GM23248 (cell line): ENCODE measurements at regions not wholly inside any gene's neighbourhood (a gene's known extent, or its start where the extent isn't known, plus 50 kb on each side); places are given as distances from the start of the nearest gene placed in this dataset.
"Not testable (repeated sequence)": the region's sequence is repeated elsewhere in the genome, so short reads cannot be mapped to it uniquely, and the experiment has no call there.

Experiments
- DNase-seq: peaks from one replicate; pipeline ENCODE4 v3.0.0-alpha.2; 2015
- H2AFZ ChIP-seq: fragments of 200-600 bp; sonication (generic); 2 replicates; pipeline ENCODE4 v1.6.1; 2016; ENCODE audit warnings: antibody characterized with exemption
- H3F3A ChIP-seq: fragments of 200-600 bp; sonication (generic); 2 replicates; pipeline ENCODE4 v1.6.1; 2016; ENCODE audit warnings: mild to moderate bottlenecking, antibody characterized with exemption, mixed run types; ENCODE audit not compliant: insufficient read depth
- H3K27ac ChIP-seq: fragments of 200-600 bp; sonication (generic); 2 replicates; pipeline ENCODE4 v1.5.1; 2016; ENCODE audit warnings: mild to moderate bottlenecking
- H3K27me3 ChIP-seq: fragments of 200-600 bp; sonication (generic); replicated peaks from 2 replicates; pipeline ENCODE4 v1.6.1; 2016; ENCODE audit warnings: mild to moderate bottlenecking; ENCODE audit not compliant: insufficient read depth
- H3K36me3 ChIP-seq: fragments of 200-600 bp; sonication (generic); 2 replicates; pipeline ENCODE4 v1.6.1; 2016; ENCODE audit warnings: low read depth, mild to moderate bottlenecking
- H3K4me1 ChIP-seq: fragments of 200-600 bp; sonication (generic); 2 replicates; pipeline ENCODE4 v1.6.1; 2016; ENCODE audit warnings: mild to moderate bottlenecking; ENCODE audit not compliant: insufficient read depth
- H3K4me2 ChIP-seq: fragments of 200-600 bp; sonication (generic); one replicate; pipeline ENCODE4 v1.6.1; 2016; ENCODE audit warnings: mild to moderate bottlenecking; ENCODE audit not compliant: unreplicated experiment
- H3K4me3 ChIP-seq: fragments of 200-600 bp; sonication (generic); 2 replicates; pipeline ENCODE4 v1.5.1; 2016; ENCODE audit warnings: mild to moderate bottlenecking
- H3K79me2 ChIP-seq: fragments of 200-600 bp; sonication (generic); 2 replicates; pipeline ENCODE4 v1.6.1; 2016; ENCODE audit warnings: mild to moderate bottlenecking; ENCODE audit not compliant: insufficient read depth
- H3K9ac ChIP-seq: fragments of 200-600 bp; sonication (generic); 2 replicates; pipeline ENCODE4 v1.6.1; 2016; ENCODE audit warnings: mild to moderate bottlenecking
- H3K9me2 ChIP-seq: fragments of 200-600 bp; sonication (generic); 2 replicates; pipeline ENCODE4 v1.6.1; 2016; ENCODE audit warnings: mixed run types, mild to moderate bottlenecking, moderate library complexity; ENCODE audit not compliant: insufficient read depth
- H3K9me3 ChIP-seq: fragments of 200-600 bp; sonication (generic); one replicate; pipeline ENCODE4 v1.6.1; 2017; ENCODE audit warnings: low read depth
- H4K20me1 ChIP-seq: fragments of 200-600 bp; sonication (generic); 2 replicates; pipeline ENCODE4 v1.6.0; 2016; ENCODE audit not compliant: insufficient read depth
- EZH2 ChIP-seq: fragments of 200-600 bp; sonication (generic); IDR thresholded peaks from 2 replicates; pipeline ENCODE4 v1.6.1; 2018; ENCODE audit warnings: antibody characterized with exemption, mild to moderate bottlenecking; ENCODE audit not compliant: insufficient read depth, poor library complexity, severe bottlenecking
- EZH2phosphoT487 ChIP-seq: fragments of 200-600 bp; sonication (generic); IDR thresholded peaks from 2 replicates; pipeline ENCODE4 v1.6.1; 2018; ENCODE audit warnings: antibody characterized with exemption, moderate library complexity, mild to moderate bottlenecking, low read depth; ENCODE audit not compliant: insufficient read depth
- WGBS, 2 experiments: methylation state at CpG; one replicate each; pipeline ENCODE4 v1.1.6; 2015 to 2017; ENCODE audit warnings: low lambda C conversion rate in 2 of 2, low coverage in 1 of 2; ENCODE audit errors: missing lambda C conversion rate in 2 of 2; 5-methylcytosine and 5-hydroxymethylcytosine counted together
- in situ Hi-C: fragments of 300-500 bp; cut with MboI; formaldehyde crosslinking; loops from 2 replicates; pipeline ENCODE4 v1.15.0; 2020

- H2AFZ ChIP-seq, result no peak overlapping the region
- no peaks in the 10 kb centered on the region for H3K79me2 ChIP-seq
- H3K36me3 ChIP-seq, result no peaks in the 10 kb centered on the region
- H4K20me1 ChIP-seq, result no peaks in the 10 kb centered on the region
- no peak overlapping the region for H3K9ac ChIP-seq
- H3K4me1 ChIP-seq, result no peaks in the 10 kb centered on the region
- H3K9me3 ChIP-seq, result no peaks in the 10 kb centered on the region
- H3K4me2 ChIP-seq, result no peak overlapping the region
- in situ Hi-C loops, result no loop called here
- H3K9me2 ChIP-seq, result no peaks in the 10 kb centered on the region
- no peaks in the 10 kb centered on the region for H3F3A ChIP-seq
- H3K27ac ChIP-seq, result no peak overlapping the region
- no peak for DNase-seq
- no peak for TF ChIP-seq EZH2
- no peak for TF ChIP-seq EZH2phosphoT487
- no peak overlapping the region for H3K4me3 ChIP-seq
- 58 to 64% methylated on average over 5 of the region's 5 CpGs for WGBS, 2 experiments
- H3K27me3 ChIP-seq, result no peaks in the 10 kb centered on the region; the same call in 1 of the 2 replicates
These were observed 207.1 kb downstream of the NDUFA10 start for GRCh38 chr2:239818086-239818485.

DNA sequence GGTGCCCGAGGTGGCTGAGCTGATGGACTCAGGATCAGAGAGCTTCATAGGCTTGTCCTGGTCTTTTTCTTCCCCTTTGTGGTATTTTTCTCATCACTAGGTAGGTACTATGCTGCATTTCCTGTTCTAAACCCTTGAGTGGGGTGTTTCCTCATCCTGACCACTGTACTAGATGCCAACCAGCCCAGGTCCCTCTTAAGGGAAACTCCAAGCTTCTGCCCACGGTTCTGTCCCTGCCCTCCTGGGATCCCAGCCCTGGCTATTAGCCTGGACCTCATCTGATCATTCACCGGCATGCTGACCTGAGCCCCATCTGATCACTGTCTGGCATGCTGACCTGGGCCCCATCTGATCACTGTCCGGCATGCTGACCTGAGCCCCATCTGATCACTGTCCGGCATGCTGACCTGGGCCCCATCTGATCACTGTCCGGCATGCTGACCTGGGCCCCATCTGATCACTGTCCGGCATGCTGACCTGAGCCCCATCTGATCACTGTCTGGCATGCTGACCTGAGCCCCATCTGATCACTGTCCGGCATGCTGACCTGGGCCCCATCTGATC lies 207.6 kb downstream of the NDUFA10 start:
- H3K9ac ChIP-seq, in situ Hi-C loops, H3K4me3 ChIP-seq, DNase-seq, H3K9me2 ChIP-seq, H2AFZ ChIP-seq, H3K9me3 ChIP-seq, H3K79me2 ChIP-seq, H3K4me1 ChIP-seq, H3K27ac ChIP-seq, H4K20me1 ChIP-seq, H3F3A ChIP-seq, H3K4me2 ChIP-seq, H3K27me3 ChIP-seq, H3K36me3 ChIP-seq: not testable (repeated sequence)
- 42 to 56% methylated on average over 3 to 7 of the region's 8 CpGs for WGBS, 2 experiments

DNA sequence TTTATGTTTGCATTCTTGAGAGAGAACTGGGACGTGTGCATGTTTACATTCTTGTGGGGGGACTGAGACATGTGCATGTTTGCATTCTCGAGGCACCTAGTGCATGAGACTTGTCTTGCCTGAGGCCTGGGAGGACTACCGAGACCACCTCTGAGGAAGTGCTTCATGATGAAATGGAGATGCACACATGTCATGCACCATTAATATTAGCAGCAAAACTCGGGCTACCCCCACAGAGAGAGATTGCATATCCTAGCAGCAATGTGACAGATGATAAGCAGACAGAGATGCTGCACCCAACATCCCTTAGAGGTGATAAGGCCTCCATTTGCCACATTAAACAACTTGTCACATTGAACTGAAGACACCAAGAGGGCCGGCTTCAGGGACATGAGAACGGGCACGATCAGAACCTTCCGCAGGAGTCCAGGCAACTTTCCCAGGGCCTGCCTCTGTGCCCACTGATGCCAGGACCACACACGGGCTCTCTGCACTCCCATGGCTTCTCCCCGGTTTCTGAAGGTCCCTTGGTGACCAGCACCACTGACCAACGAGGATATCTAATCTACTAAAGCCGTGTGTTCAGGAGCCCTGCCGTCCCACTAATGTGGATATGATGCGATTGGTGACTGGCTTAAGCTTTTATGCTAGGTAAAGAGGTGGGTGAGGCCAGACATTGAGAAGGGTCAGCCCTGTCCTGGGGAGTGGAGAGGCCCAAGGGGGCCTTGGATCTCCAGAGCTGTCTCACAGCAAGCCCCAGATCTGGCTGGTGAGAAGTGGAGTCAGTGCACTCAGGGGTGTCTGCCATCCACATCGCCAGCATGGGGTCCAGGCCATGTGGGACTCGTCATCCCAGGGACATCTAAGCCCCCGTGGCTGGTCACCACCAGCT lies 208.3 kb downstream of the NDUFA10 start:
- no peaks in the 10 kb centered on the region; the same call in 1 of the 2 replicates for H3K27me3 ChIP-seq
- no peaks in the 10 kb centered on the region for H3K36me3 ChIP-seq

DNA sequence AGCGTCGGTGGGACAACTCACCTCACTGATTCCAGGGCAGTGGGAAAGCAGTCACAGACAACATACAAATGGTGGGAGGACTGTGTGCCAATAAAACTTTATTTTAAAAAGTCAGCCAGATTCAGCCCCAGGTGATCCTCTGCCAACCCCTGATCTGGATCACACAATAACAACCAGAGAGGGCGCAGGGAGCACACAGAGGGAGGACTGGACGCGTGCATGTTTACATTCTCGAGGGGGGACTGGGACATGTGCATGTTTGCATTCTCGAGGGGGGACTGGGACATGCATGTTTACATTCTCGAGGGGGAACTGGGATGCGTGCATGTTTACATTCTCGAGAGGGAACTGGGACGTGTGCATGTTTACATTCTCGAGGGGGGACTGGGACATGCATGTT lies 209.5 kb downstream of the NDUFA10 start:
- Histone ChIP-seq H3F3A (no peaks in the 10 kb centered on the region), H3K36me3 (no peaks in the 10 kb centered on the region), H3K79me2 (no peaks in the 10 kb centered on the region), H2AFZ (no peak overlapping the region), H4K20me1 (no peaks in the 10 kb centered on the region), H3K4me2 (no peak overlapping the region), H3K9me3 (no peaks in the 10 kb centered on the region), H3K27me3 (peaks cover 10% of the 10 kb centered on the region; the same call in 1 of the 2 replicates), H3K4me1 (no peaks in the 10 kb centered on the region), H3K4me3 (no peak overlapping the region), H3K9me2 (no peaks in the 10 kb centered on the region), H3K27ac (no peak overlapping the region), H3K9ac (no peak overlapping the region)
- WGBS, 2 experiments, result 53 to 65% methylated on average over 7 to 12 of the region's 12 CpGs
- no peak for DNase-seq
- TF ChIP-seq EZH2phosphoT487 (no peak), EZH2 (no peak)
- in situ Hi-C loops, result no loop called here

More for the DNA sequence above, 208.3 kb downstream of the NDUFA10 start:
- Histone ChIP-seq H3K4me2 (no peak overlapping the region), H3K79me2 (no peaks in the 10 kb centered on the region), H3K9ac (no peak overlapping the region), H3K4me3 (no peak overlapping the region), H3K27ac (no peak overlapping the region), H3K9me2 (no peaks in the 10 kb centered on the region), H3F3A (no peaks in the 10 kb centered on the region), H3K4me1 (no peaks in the 10 kb centered on the region), H4K20me1 (no peaks in the 10 kb centered on the region), H3K9me3 (no peaks in the 10 kb centered on the region), H2AFZ (no peak overlapping the region)
- in situ Hi-C loops, result no loop called here
- no peak for TF ChIP-seq EZH2
- TF ChIP-seq EZH2phosphoT487, result no peak
- 42 to 46% methylated on average over 17 of the region's 17 CpGs for WGBS, 2 experiments
- no peak for DNase-seq
